ENCODE measurements at regions not wholly inside any gene's neighbourhood (a gene's known extent, or its start where the extent isn't known, plus 50 kb on each side); places are given as distances from the start of the nearest gene placed in this dataset.

DNA sequence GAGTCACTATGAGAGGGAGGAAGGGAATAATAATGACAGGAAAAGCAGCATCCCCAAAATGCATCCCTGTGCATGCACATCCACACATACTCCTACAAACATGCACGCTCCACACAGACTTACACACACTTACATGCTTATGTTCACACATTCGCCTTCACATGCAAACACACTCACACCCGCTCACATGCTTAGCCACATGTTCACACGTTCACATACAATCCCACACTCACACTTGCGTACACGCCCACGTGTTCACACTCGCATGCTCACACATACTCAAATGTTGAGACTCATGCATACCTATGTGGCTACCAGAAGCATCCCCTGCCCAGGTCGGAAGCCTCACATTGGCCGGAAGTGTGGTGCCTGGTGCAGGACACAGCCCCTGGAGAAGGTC is 372.1 kb downstream of the MN1 start:
- ATAC-seq: no peak
- in situ Hi-C loops (cut with MboI; ENCODE audit: low sequenced_read_pairs in 4 of 4): no loop called here

DNA sequence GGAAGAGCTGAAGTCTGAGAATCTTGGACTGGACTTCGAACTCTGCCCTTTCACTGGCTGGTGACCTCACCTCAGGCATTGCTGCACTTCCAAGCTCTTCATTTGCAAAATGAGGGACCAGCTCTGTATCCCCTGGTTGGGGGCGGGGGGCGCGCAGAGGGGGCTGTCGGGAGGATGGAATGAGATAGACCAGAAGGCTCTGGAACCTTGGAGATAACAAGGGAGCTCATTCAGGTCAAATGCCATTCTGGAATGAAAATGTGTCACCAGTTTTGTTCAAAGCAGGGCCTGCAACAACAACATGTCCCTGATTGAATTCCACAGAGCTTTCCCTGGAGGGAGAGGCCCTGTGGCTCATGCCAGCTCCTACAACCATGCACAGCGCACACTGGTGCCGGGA is 370.5 kb downstream of the MN1 start:
- in situ Hi-C loops (cut with MboI; ENCODE audit: low sequenced_read_pairs in 4 of 4) (no loop called here), intact Hi-C loops (cut with DNase I; ENCODE audit: low total_unique reads) (no loop called here)
- TF ChIP-seq POLR2A (IDR thresholded peaks at IDR 0.05): no peak
- TF ChIP-seq, protein P1, sequence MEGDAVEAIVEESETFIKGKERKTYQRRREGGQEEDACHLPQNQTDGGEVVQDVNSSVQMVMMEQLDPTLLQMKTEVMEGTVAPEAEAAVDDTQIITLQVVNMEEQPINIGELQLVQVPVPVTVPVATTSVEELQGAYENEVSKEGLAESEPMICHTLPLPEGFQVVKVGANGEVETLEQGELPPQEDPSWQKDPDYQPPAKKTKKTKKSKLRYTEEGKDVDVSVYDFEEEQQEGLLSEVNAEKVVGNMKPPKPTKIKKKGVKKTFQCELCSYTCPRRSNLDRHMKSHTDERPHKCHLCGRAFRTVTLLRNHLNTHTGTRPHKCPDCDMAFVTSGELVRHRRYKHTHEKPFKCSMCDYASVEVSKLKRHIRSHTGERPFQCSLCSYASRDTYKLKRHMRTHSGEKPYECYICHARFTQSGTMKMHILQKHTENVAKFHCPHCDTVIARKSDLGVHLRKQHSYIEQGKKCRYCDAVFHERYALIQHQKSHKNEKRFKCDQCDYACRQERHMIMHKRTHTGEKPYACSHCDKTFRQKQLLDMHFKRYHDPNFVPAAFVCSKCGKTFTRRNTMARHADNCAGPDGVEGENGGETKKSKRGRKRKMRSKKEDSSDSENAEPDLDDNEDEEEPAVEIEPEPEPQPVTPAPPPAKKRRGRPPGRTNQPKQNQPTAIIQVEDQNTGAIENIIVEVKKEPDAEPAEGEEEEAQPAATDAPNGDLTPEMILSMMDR (IDR thresholded peaks at IDR 0.05 in 4 of 5, conservative IDR thresholded peaks at IDR 0.05 in 1 of 5): no peak
- H3K4me3 ChIP-seq: no peak overlapping the region
- no peaks in the 10 kb centered on the region for H3K4me1 ChIP-seq
- H3K9me3 ChIP-seq: no peaks in the 10 kb centered on the region
- no peak for DNase-seq
- H3K27ac ChIP-seq: no peak overlapping the region
- peaks cover 0 to 3% (median 0%) of the 10 kb centered on the region in 3 donors for H3K27me3 ChIP-seq
- ATAC-seq: no peak
- H3K36me3 ChIP-seq: no peaks in the 10 kb centered on the region

More for the DNA sequence above, 372.1 kb downstream of the MN1 start:
- no peaks in the 10 kb centered on the region for H3K4me1 ChIP-seq
- intact Hi-C loops (cut with DNase I; ENCODE audit: low total_unique reads): no loop called here
- H3K27ac ChIP-seq: no peak overlapping the region
- H3K4me3 ChIP-seq: no peak overlapping the region
- no peaks in the 10 kb centered on the region for H3K36me3 ChIP-seq
- peaks cover 0 to 3% (median 0%) of the 10 kb centered on the region in 3 donors for H3K27me3 ChIP-seq
- no peak for DNase-seq
- TF ChIP-seq POLR2A (IDR thresholded peaks at IDR 0.05): no peak
- TF ChIP-seq, protein P1 (IDR thresholded peaks at IDR 0.05 in 4 of 5, conservative IDR thresholded peaks at IDR 0.05 in 1 of 5): no peak
- no peaks in the 10 kb centered on the region for H3K9me3 ChIP-seq

DNA sequence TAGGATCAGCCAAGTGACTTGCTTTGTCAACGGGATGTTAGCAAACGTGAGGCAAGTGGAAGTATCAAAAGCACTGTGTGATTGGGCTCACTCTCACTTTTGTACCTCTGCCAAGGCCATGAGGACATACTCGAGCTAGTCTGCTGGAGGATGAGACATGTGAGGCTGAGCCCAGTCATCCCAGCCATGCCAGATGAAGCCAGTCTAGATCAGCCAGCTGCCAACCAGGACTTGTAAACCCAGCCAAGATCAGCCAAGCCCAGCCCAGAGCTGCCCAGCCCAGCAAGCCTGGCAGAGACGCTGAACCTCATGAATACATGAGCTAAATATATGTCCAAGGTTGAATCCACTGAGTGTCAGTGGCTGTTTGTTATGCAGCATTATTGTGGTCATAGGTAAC is 369.7 kb downstream of the MN1 start:
- intact Hi-C loops (cut with DNase I; ENCODE audit: low total_unique reads) (no loop called here), in situ Hi-C loops (cut with MboI; ENCODE audit: low sequenced_read_pairs in 4 of 4) (no loop called here)
- no peaks in the 10 kb centered on the region for H3K4me1 ChIP-seq
- no peak for DNase-seq
- TF ChIP-seq, protein P1 (IDR thresholded peaks at IDR 0.05 in 4 of 5, conservative IDR thresholded peaks at IDR 0.05 in 1 of 5): no peak
- TF ChIP-seq POLR2A (IDR thresholded peaks at IDR 0.05): no peak
- no peak overlapping the region for H3K27ac ChIP-seq
- no peak for ATAC-seq
- no peak overlapping the region for H3K4me3 ChIP-seq
- no peaks in the 10 kb centered on the region for H3K9me3 ChIP-seq
- H3K36me3 ChIP-seq: no peaks in the 10 kb centered on the region
- peaks cover 0 to 3% (median 0%) of the 10 kb centered on the region in 3 donors for H3K27me3 ChIP-seq

DNA sequence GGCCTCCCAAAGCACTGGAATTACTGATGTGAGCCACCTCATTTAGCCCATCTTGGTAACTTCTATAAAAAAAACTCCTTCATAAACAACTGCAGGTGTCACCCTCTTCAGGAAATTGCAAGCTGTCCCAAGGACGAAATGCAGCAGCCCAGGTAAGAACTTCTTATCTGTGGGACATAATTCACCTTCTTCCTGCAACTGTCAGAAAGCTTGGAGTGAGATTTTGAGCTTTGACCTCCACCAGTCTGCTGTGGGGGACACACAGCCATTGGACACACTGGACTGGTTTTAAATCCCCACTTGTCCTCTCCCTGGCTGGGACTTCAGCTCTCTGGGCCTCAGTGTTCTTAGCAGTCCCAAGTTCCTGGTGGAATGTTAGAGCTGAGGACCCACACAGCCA is 368.5 kb downstream of the MN1 start:
- ATAC-seq (no peak), DNase-seq (no peak)
- Histone ChIP-seq H3K9me3 (no peaks in the 10 kb centered on the region), H3K27me3 (peaks cover 0 to 3% (median 0%) of the 10 kb centered on the region in 3 donors), H3K4me1 (peaks cover under 1% of the 10 kb centered on the region in 2 donors), H3K36me3 (no peaks in the 10 kb centered on the region), H3K4me3 (no peak overlapping the region), H3K27ac (no peak overlapping the region)
- intact Hi-C loops (cut with DNase I; ENCODE audit: low total_unique reads) (no loop called here), in situ Hi-C loops (cut with MboI; ENCODE audit: low sequenced_read_pairs in 4 of 4) (no loop called here)
- TF ChIP-seq, protein P1 (IDR thresholded peaks at IDR 0.05 in 4 of 5, conservative IDR thresholded peaks at IDR 0.05 in 1 of 5): no peak
- no peak for TF ChIP-seq POLR2A (IDR thresholded peaks at IDR 0.05)

- in situ Hi-C loops (cut with MboI; ENCODE audit: low sequenced_read_pairs in 4 of 4): no loop called here
- H3K9me3 ChIP-seq: no peaks in the 10 kb centered on the region
- TF ChIP-seq, protein P1 (IDR thresholded peaks at IDR 0.05 in 4 of 5, conservative IDR thresholded peaks at IDR 0.05 in 1 of 5): no peak
- no peak for TF ChIP-seq POLR2A (IDR thresholded peaks at IDR 0.05)
- H3K27ac ChIP-seq: no peak overlapping the region
- ATAC-seq (no peak), DNase-seq (no peak)
- peaks cover 6 to 7% of the 10 kb centered on the region in 2 donors for H3K4me1 ChIP-seq
- H3K27me3 ChIP-seq: peaks cover 0 to 3% (median 0%) of the 10 kb centered on the region in 3 donors
- H3K36me3 ChIP-seq: no peaks in the 10 kb centered on the region
- no peak overlapping the region for H3K4me3 ChIP-seq
- intact Hi-C loops (cut with DNase I; ENCODE audit: low total_unique reads): no loop called here
These were observed 367.9 kb downstream of the MN1 start for GRCh38 chr22:27433585-27434190.

Data from gastrocnemius medialis (tissue), 4 donors.